ENCODE measurements at regions not wholly inside any gene's neighbourhood (a gene's known extent, or its start where the extent isn't known, plus 50 kb on each side); places are given as distances from the start of the nearest gene placed in this dataset.
"Not testable (repeated sequence)": the region's sequence is repeated elsewhere in the genome, so short reads cannot be mapped to it uniquely, and the experiment has no call there.

- DNase-seq (ENCODE audit: low read depth) = not testable (repeated sequence)
Measured at GRCh38 chr6:16039892-16040627, 88.8 kb upstream of the MYLIP start.

- DNase-seq (ENCODE audit: low read depth) = no peak
Measured at GRCh38 chr6:16038938-16039337, 89.9 kb upstream of the MYLIP start.

- DNase-seq (ENCODE audit: low read depth) = no peak
Measured at GRCh38 chr6:16035488-16036080, 93.3 kb upstream of the MYLIP start.

GRCh38 chr6:16033214-16033613 lies 95.7 kb upstream of the MYLIP start:
- no peak for DNase-seq (ENCODE audit: low read depth)

- DNase-seq (ENCODE audit: low read depth) = no peak
Measured at GRCh38 chr6:16031278-16031981, 97.5 kb upstream of the MYLIP start.

- DNase-seq (ENCODE audit: low read depth) = peak; percentile 1
Measured at GRCh38 chr6:16028966-16029365, 99.9 kb upstream of the MYLIP start.

- DNase-seq (ENCODE audit: low read depth) = no peak
Measured at GRCh38 chr6:16020259-16020658, 108.6 kb upstream of the MYLIP start.

- no peak for DNase-seq (ENCODE audit: low read depth)
Measured at GRCh38 chr6:16019462-16019861, 109.4 kb upstream of the MYLIP start.

GRCh38 chr6:16018626-16019025 lies 110.3 kb upstream of the MYLIP start:
- DNase-seq (ENCODE audit: low read depth) = no peak

GRCh38 chr6:16014325-16014724 lies 114.6 kb upstream of the MYLIP start:
- DNase-seq (ENCODE audit: low read depth) = not testable (repeated sequence)

GRCh38 chr6:16007146-16007545 lies 121.7 kb upstream of the MYLIP start:
- DNase-seq (ENCODE audit: low read depth) = no peak

- DNase-seq (ENCODE audit: low read depth) = no peak
Measured at GRCh38 chr6:16006681-16007080, 122.2 kb upstream of the MYLIP start.

- DNase-seq (ENCODE audit: low read depth) = no peak
Measured at GRCh38 chr6:16004934-16005679, 123.8 kb upstream of the MYLIP start.

GRCh38 chr6:16003197-16003491 lies 125.7 kb upstream of the MYLIP start:
- no peak for DNase-seq (ENCODE audit: low read depth)

- DNase-seq (ENCODE audit: low read depth) = no peak
Measured at GRCh38 chr6:16002332-16003196, 126.3 kb upstream of the MYLIP start.

GRCh38 chr6:16001158-16001557 lies 127.7 kb upstream of the MYLIP start:
- no peak for DNase-seq (ENCODE audit: low read depth)

GRCh38 chr6:15999201-15999600 lies 129.7 kb upstream of the MYLIP start:
- DNase-seq (ENCODE audit: low read depth) = no peak

GRCh38 chr6:15997586-15998388 lies 131.1 kb upstream of the MYLIP start:
- no peak for DNase-seq (ENCODE audit: low read depth)

- DNase-seq (ENCODE audit: low read depth) = no peak
Measured at GRCh38 chr6:15996030-15996429, 132.9 kb upstream of the MYLIP start.

GRCh38 chr6:15995493-15995892 lies 133.4 kb upstream of the MYLIP start:
- no peak for DNase-seq (ENCODE audit: low read depth)
